Sigmoid colon (tissue), 6 donors: ENCODE measurements at regions not wholly inside any gene's neighbourhood (a gene's known extent, or its start where the extent isn't known, plus 50 kb on each side); places are given as distances from the start of the nearest gene placed in this dataset.

Experiments
- DNase-seq: peaks from one replicate; pipeline ENCODE4 v3.0.0-alpha.2; 2019
- H3K27ac ChIP-seq, 4 donors: fragments of 200-600 bp; sonication (generic); one replicate each; pipeline ENCODE4 v1.5.1; 2016 to 2019; ENCODE audit warnings: mild to moderate bottlenecking in 1 of 4
- H3K27me3 ChIP-seq, 3 donors: fragments of 200-600 bp; sonication (generic); one replicate each; pipeline ENCODE4 v1.5.1; 2019; ENCODE audit warnings: mild to moderate bottlenecking in 1 of 3
- H3K36me3 ChIP-seq, 4 donors: fragments of 200-600 bp; sonication (generic); one replicate each; pipeline ENCODE4 v1.5.1; 2016 to 2019
- H3K4me1 ChIP-seq, 4 donors: fragments of 200-600 bp; sonication (generic); one replicate each; pipeline ENCODE4 v1.5.1; 2017 to 2019
- H3K4me3 ChIP-seq, 4 donors: fragments of 200-600 bp; sonication (generic); one replicate each; pipeline ENCODE4 v1.5.1; 2017 to 2019; ENCODE audit warnings: mild to moderate bottlenecking in 2 of 4, moderate library complexity in 1 of 4
- H3K9me3 ChIP-seq, 4 donors: fragments of 200-600 bp in 3 of 4; sonication (generic) in 3 of 4; one replicate each; pipeline versions ENCODE4 v1.5.1 to v1.6.1; 2013 to 2019
- EP300 ChIP-seq, 4 donors: sonication (generic); formaldehyde crosslinking; IDR thresholded peaks; one replicate each; pipeline ENCODE4 v1.6.1; 2017; ENCODE audit warnings: antibody characterized with exemption in 4 of 4
- POLR2A ChIP-seq, 2 donors: fragments of 450-650 bp; IDR thresholded peaks; one replicate each; pipeline ENCODE4 v1.6.1; 2016; ENCODE audit warnings: antibody characterized with exemption in 2 of 2, mild to moderate bottlenecking in 2 of 2, moderate library complexity in 2 of 2
- POLR2AphosphoS5 ChIP-seq, 4 donors: sonication (generic); formaldehyde crosslinking; IDR thresholded peaks; one replicate each; pipeline ENCODE4 v1.6.1; 2017; ENCODE audit warnings: antibody characterized with exemption in 4 of 4
- WGBS, 2 donors: extraction: QIAGEN DNeasy Blood & Tissue Kit; methylation state at CpG; one replicate each; pipeline ENCODE4 v1.1.7; 2013; 5-methylcytosine and 5-hydroxymethylcytosine counted together
- intact Hi-C: fragments of 100-400 bp; cut with DNase I; formaldehyde crosslinking; loops from one replicate; pipeline ENCODE4 v1.15.1; 2023
- TF ChIP-seq, protein P1 (sequence below), 4 experiments: fragments of 450-650 bp in 3 of 4; fragments of 200-600 bp in 1 of 4; IDR thresholded peaks; one replicate each; pipeline ENCODE4 v1.5.1; 2016 to 2019; ENCODE audit warnings: antibody characterized with exemption in 4 of 4, mild to moderate bottlenecking in 3 of 4, moderate library complexity in 2 of 4
- donor health status: healthy with polysubstance abuse.
- donor health status: healthy.

DNA sequence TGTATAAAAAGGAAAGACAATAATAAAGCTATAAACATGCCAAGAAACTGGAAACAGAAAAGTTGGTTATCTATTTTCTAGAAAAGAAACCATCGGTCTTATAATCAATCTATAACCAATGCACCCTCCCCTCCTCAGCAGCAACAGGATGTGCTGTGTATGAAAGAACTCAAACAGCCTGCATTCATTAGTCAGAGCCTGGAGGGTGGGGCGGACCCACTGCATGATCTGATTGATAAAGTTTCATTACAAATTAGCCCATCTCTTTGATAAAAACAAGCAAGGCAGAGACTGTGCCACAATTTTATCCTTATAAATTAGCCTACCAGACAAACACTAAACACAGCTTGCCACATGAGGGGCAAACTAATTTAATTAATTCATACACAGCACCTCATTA, 448.1 kb downstream of the BCAT1 start:
- DNase-seq: no peak
- H3K4me3 ChIP-seq: no peak overlapping the region
- peak overlapping the region in 3 of 4 donors; percentile 31 to 50 (median 32) for H3K27ac ChIP-seq
- intact Hi-C loops: loop anchor here (5.0 kb wide), 1 partner anchor 61 kb away; no protein-coding TSS in a partner anchor
- no peaks in the 10 kb centered on the region for H3K36me3 ChIP-seq
- no peaks in the 10 kb centered on the region for H3K27me3 ChIP-seq
- whole genome bisulfite sequencing, 2 donors: 69 to 81% methylated on average over 2 of the region's 2 CpGs
- H3K4me1 ChIP-seq: peaks cover 0 to 32% (median 11%) of the 10 kb centered on the region in 4 donors
- TF ChIP-seq, protein P1, sequence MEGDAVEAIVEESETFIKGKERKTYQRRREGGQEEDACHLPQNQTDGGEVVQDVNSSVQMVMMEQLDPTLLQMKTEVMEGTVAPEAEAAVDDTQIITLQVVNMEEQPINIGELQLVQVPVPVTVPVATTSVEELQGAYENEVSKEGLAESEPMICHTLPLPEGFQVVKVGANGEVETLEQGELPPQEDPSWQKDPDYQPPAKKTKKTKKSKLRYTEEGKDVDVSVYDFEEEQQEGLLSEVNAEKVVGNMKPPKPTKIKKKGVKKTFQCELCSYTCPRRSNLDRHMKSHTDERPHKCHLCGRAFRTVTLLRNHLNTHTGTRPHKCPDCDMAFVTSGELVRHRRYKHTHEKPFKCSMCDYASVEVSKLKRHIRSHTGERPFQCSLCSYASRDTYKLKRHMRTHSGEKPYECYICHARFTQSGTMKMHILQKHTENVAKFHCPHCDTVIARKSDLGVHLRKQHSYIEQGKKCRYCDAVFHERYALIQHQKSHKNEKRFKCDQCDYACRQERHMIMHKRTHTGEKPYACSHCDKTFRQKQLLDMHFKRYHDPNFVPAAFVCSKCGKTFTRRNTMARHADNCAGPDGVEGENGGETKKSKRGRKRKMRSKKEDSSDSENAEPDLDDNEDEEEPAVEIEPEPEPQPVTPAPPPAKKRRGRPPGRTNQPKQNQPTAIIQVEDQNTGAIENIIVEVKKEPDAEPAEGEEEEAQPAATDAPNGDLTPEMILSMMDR (IDR thresholded peaks at IDR 0.05): no peak
- TF ChIP-seq EP300 (IDR thresholded peaks at IDR 0.05): no peak
- no peak for TF ChIP-seq POLR2AphosphoS5 (IDR thresholded peaks at IDR 0.05)
- TF ChIP-seq POLR2A (IDR thresholded peaks at IDR 0.05): no peak
- no peaks in the 10 kb centered on the region for H3K9me3 ChIP-seq

DNA sequence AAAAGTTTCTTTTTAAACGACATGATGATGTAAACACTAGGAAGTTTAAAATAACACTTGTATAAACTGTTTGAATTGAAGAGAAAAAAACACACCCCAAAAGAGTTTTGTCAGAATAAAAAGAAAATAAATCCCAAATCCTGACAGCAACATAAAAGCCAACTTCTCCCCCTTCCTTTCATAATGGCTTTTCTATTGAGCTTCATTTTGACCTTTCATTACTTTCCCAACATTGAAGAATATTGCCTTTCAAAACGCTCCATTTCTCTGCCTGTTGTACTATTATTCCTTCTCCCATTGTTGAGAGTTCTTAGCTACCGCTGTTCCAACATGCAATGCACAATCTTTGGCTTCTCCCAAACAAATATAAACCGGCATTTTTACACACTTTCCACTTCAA, 448.5 kb downstream of the BCAT1 start:
- 45 to 63% methylated on average over 4 of the region's 4 CpGs for WGBS, 2 donors
- Histone ChIP-seq H3K27me3 (no peaks in the 10 kb centered on the region), H3K4me1 (peaks cover 0 to 32% (median 14%) of the 10 kb centered on the region in 4 donors), H3K9me3 (no peaks in the 10 kb centered on the region), H3K36me3 (no peaks in the 10 kb centered on the region), H3K27ac (peak overlapping the region in 3 of 4 donors; percentile 31 to 50 (median 32)), H3K4me3 (no peak overlapping the region)
- TF ChIP-seq, protein P1 (IDR thresholded peaks at IDR 0.05): no peak
- no peak for TF ChIP-seq EP300 (IDR thresholded peaks at IDR 0.05)
- TF ChIP-seq POLR2AphosphoS5 (IDR thresholded peaks at IDR 0.05): no peak
- no peak for TF ChIP-seq POLR2A (IDR thresholded peaks at IDR 0.05)
- DNase-seq: no peak
- intact Hi-C loops: loop anchor here (5.0 kb wide), 1 partner anchor 62 kb away; no protein-coding TSS in a partner anchor

DNA sequence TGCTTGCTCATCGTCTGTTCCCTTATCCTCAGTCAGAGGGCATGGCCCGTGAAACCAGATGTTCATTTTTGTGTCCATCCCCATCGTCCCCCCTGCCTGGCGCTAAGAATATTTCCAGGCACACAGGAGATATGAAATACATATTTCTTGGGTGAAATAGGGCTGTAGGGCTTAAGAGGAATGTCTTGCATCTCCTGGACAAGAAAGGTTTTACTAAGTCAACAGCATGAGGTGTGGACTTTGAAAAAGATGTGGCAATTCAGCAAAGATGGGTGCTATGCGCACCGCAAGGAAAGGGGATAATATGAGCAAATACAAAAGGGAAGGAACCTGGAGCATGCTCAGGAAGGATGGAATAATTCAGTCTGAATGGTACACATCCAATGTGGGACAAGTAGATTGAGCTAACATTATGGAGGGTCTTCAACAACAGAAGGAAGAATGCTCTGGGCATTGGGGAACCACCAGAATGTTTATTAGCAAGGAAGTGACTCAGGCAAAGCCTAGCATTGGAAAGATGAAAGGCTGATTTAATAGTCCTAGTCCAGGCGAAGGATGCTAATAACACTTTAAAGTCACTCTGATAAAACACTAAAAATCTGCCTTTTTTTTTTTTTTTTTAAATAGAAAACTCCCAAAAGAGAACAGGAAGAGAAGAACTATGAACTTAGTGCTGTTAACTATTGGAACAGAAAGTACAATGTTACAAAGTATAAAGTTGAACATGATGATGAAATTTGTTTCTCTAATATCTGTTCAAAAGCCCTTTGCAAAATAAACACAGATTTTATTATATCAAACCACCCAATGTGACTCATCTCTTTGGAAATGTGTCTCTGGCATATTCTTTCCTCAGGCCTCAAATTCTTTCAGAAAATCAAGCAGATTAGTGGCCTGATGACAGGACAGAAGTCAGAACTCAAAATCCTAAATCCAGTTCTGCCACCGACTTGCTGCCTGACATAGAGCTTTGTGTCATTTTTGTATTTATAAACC, 449.5 kb downstream of the BCAT1 start:
- H3K4me1 ChIP-seq: peaks cover 0 to 32% (median 14%) of the 10 kb centered on the region in 4 donors
- TF ChIP-seq EP300 (IDR thresholded peaks at IDR 0.05): no peak
- TF ChIP-seq POLR2A (IDR thresholded peaks at IDR 0.05): no peak
- TF ChIP-seq POLR2AphosphoS5 (IDR thresholded peaks at IDR 0.05): peak in 3 of 4 donors; percentile 11 to 29 (median 18)
- no peaks in the 10 kb centered on the region for H3K27me3 ChIP-seq
- H3K9me3 ChIP-seq: no peaks in the 10 kb centered on the region
- 85 to 89% methylated on average over 8 of the region's 8 CpGs for whole genome bisulfite sequencing, 2 donors
- intact Hi-C loops: loop anchor here (5.0 kb wide), 1 partner anchor 63 kb away; no protein-coding TSS in a partner anchor
- H3K36me3 ChIP-seq: no peaks in the 10 kb centered on the region
- no peak for DNase-seq
- H3K4me3 ChIP-seq: no peak overlapping the region
- H3K27ac ChIP-seq: peak overlapping the region; percentile 38 to 59 (median 41)

DNA sequence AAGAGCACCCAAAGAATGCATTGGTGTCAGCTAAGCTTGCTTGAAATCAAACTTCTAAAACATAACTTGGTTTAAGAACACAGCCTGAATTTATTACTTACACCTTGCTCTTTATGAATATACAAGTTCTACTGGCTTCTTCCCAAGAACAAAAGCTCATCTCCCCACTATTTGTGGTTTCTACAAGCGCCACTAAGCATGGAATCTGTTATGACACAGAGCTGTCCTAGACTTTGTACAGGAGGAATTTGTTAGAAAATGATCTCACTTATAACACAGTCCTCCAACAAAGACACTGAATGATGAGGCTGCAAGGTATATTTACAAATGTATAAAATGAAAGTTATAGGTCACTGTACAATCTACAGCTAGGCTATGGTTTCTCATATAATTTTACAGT, 452.1 kb downstream of the BCAT1 start:
- TF ChIP-seq, protein P1 (IDR thresholded peaks at IDR 0.05): no peak
- TF ChIP-seq POLR2AphosphoS5 (IDR thresholded peaks at IDR 0.05): no peak
- no peak for TF ChIP-seq POLR2A (IDR thresholded peaks at IDR 0.05)
- TF ChIP-seq EP300 (IDR thresholded peaks at IDR 0.05): no peak
- intact Hi-C loops: no loop called here
- Histone ChIP-seq H3K9me3 (no peaks in the 10 kb centered on the region), H3K4me1 (peaks cover 0 to 32% (median 14%) of the 10 kb centered on the region in 4 donors), H3K36me3 (no peaks in the 10 kb centered on the region), H3K4me3 (no peak overlapping the region), H3K27me3 (no peaks in the 10 kb centered on the region), H3K27ac (no peak overlapping the region)
- WGBS, 2 donors: 55 to 57% methylated on average over 1 of the region's 1 CpG
- no peak for DNase-seq

DNA sequence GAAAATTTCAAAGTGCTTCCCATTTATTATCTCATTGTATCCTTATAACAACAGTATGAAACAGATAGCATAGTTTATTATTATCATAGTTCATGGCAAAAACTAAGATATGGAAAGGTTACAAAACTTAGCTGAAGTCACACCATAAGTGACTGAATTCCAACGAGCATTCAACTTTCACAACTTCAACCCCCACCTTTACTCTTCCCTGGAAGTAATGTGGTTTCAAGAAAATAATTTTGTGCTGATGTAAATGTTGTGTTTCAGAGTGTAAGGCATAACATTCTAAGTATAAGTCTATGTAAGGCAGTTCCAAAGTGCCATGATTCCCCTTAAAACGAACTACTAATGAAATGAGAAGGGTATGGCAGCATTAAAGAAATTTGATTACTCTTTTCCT, 454.5 kb downstream of the BCAT1 start:
- no peak overlapping the region for H3K27ac ChIP-seq
- 43 to 85% methylated on average over 2 of the region's 2 CpGs for WGBS, 2 donors
- H3K27me3 ChIP-seq: no peaks in the 10 kb centered on the region
- no peak overlapping the region for H3K4me3 ChIP-seq
- H3K36me3 ChIP-seq: no peaks in the 10 kb centered on the region
- peaks cover 0 to 31% (median 22%) of the 10 kb centered on the region in 4 donors for H3K4me1 ChIP-seq
- TF ChIP-seq POLR2A (IDR thresholded peaks at IDR 0.05) (no peak), EP300 (IDR thresholded peaks at IDR 0.05) (no peak), POLR2AphosphoS5 (IDR thresholded peaks at IDR 0.05) (no peak)
- H3K9me3 ChIP-seq: no peaks in the 10 kb centered on the region
- no peak for DNase-seq
- intact Hi-C loops: no loop called here
